ENCODE measurements at regions not wholly inside any gene's neighbourhood (a gene's known extent, or its start where the extent isn't known, plus 50 kb on each side); places are given as distances from the start of the nearest gene placed in this dataset.

- no peaks in the 10 kb centered on the region for H3K79me2 ChIP-seq (replicated peaks; ENCODE audit: insufficient read depth, low read length)
- H3K27me3 ChIP-seq (ENCODE audit: insufficient read depth, low read depth, low read length), result no peaks in the 10 kb centered on the region
- TF ChIP-seq, protein P1, sequence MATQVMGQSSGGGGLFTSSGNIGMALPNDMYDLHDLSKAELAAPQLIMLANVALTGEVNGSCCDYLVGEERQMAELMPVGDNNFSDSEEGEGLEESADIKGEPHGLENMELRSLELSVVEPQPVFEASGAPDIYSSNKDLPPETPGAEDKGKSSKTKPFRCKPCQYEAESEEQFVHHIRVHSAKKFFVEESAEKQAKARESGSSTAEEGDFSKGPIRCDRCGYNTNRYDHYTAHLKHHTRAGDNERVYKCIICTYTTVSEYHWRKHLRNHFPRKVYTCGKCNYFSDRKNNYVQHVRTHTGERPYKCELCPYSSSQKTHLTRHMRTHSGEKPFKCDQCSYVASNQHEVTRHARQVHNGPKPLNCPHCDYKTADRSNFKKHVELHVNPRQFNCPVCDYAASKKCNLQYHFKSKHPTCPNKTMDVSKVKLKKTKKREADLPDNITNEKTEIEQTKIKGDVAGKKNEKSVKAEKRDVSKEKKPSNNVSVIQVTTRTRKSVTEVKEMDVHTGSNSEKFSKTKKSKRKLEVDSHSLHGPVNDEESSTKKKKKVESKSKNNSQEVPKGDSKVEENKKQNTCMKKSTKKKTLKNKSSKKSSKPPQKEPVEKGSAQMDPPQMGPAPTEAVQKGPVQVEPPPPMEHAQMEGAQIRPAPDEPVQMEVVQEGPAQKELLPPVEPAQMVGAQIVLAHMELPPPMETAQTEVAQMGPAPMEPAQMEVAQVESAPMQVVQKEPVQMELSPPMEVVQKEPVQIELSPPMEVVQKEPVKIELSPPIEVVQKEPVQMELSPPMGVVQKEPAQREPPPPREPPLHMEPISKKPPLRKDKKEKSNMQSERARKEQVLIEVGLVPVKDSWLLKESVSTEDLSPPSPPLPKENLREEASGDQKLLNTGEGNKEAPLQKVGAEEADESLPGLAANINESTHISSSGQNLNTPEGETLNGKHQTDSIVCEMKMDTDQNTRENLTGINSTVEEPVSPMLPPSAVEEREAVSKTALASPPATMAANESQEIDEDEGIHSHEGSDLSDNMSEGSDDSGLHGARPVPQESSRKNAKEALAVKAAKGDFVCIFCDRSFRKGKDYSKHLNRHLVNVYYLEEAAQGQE (IDR thresholded peaks at IDR 0.05; ENCODE audit: borderline replicate concordance), result no peak
- TF ChIP-seq RAD21 (conservative IDR thresholded peaks at IDR 0.05), result no peak
- TF ChIP-seq EZH2 (IDR thresholded peaks at IDR 0.05; ENCODE audit: borderline replicate concordance, insufficient read depth, low read length, poor library complexity, severe bottlenecking), result no peak
- no peak for TF ChIP-seq TAF1 (IDR thresholded peaks at IDR 0.05; ENCODE audit: low read depth)
- no peak for TF ChIP-seq POLR2AphosphoS5 (IDR thresholded peaks at IDR 0.05)
- no peak for TF ChIP-seq MXI1 (conservative IDR thresholded peaks at IDR 0.05; ENCODE audit: poor library complexity, severe bottlenecking)
- TF ChIP-seq SMC3 (conservative IDR thresholded peaks at IDR 0.05; ENCODE audit: poor library complexity), result no peak
- no peak for TF ChIP-seq EP300 (conservative IDR thresholded peaks at IDR 0.05; ENCODE audit: poor library complexity, severe bottlenecking)
- no peak for TF ChIP-seq CTCF (IDR thresholded peaks at IDR 0.05; ENCODE audit: poor library complexity, severe bottlenecking)
- H3F3A ChIP-seq (ENCODE audit: insufficient read depth, low read length, poor library complexity, severe bottlenecking), result no peaks in the 10 kb centered on the region
- no peaks in the 10 kb centered on the region for H4K20me1 ChIP-seq (ENCODE audit: insufficient read depth)
- H2AFZ ChIP-seq (ENCODE audit: low read depth, low read length), result no peak overlapping the region
- no peak overlapping the region for H3K4me3 ChIP-seq (ENCODE audit: low read length)
- H3K36me3 ChIP-seq (ENCODE audit: insufficient read depth, low read length), result no peaks in the 10 kb centered on the region
- H3K9me3 ChIP-seq (ENCODE audit: low read length), result no peaks in the 10 kb centered on the region
- no peak overlapping the region for H3K4me2 ChIP-seq (ENCODE audit: low read length)
- no peak overlapping the region for H3K27ac ChIP-seq (ENCODE audit: low read length)
- H3K9ac ChIP-seq (ENCODE audit: low read length), result no peak overlapping the region
- no peaks in the 10 kb centered on the region for H3K9me2 ChIP-seq (ENCODE audit: insufficient read depth, low read length)
Measured at GRCh38 chr1:229095325-229095724, 175.6 kb upstream of the RAB4A start.

- H3K9me2 ChIP-seq (ENCODE audit: insufficient read depth, low read length), result no peaks in the 10 kb centered on the region
- H3K36me3 ChIP-seq (ENCODE audit: insufficient read depth, low read length), result no peaks in the 10 kb centered on the region
- H3K27ac ChIP-seq (ENCODE audit: low read length), result no peak overlapping the region
- no peak overlapping the region for H3K9ac ChIP-seq (ENCODE audit: low read length)
- H3K4me3 ChIP-seq (ENCODE audit: low read length), result no peak overlapping the region
- H2AFZ ChIP-seq (ENCODE audit: low read depth, low read length), result no peak overlapping the region
- H3K4me2 ChIP-seq (ENCODE audit: low read length), result no peak overlapping the region
- H3K79me2 ChIP-seq (replicated peaks; ENCODE audit: insufficient read depth, low read length), result no peaks in the 10 kb centered on the region
- no peaks in the 10 kb centered on the region for H4K20me1 ChIP-seq (ENCODE audit: insufficient read depth)
- H3F3A ChIP-seq (ENCODE audit: insufficient read depth, low read length, poor library complexity, severe bottlenecking), result no peaks in the 10 kb centered on the region
- no peaks in the 10 kb centered on the region for H3K27me3 ChIP-seq (ENCODE audit: insufficient read depth, low read depth, low read length)
- no peaks in the 10 kb centered on the region for H3K9me3 ChIP-seq (ENCODE audit: low read length)
- no peak for TF ChIP-seq SMC3 (conservative IDR thresholded peaks at IDR 0.05; ENCODE audit: poor library complexity)
- no peak for TF ChIP-seq EP300 (conservative IDR thresholded peaks at IDR 0.05; ENCODE audit: poor library complexity, severe bottlenecking)
- TF ChIP-seq CTCF (IDR thresholded peaks at IDR 0.05; ENCODE audit: poor library complexity, severe bottlenecking), result no peak
- no peak for TF ChIP-seq RAD21 (conservative IDR thresholded peaks at IDR 0.05)
- TF ChIP-seq, protein P1 (IDR thresholded peaks at IDR 0.05; ENCODE audit: borderline replicate concordance), result no peak
- no peak for TF ChIP-seq EZH2 (IDR thresholded peaks at IDR 0.05; ENCODE audit: borderline replicate concordance, insufficient read depth, low read length, poor library complexity, severe bottlenecking)
- no peak for TF ChIP-seq POLR2AphosphoS5 (IDR thresholded peaks at IDR 0.05)
- TF ChIP-seq MXI1 (conservative IDR thresholded peaks at IDR 0.05; ENCODE audit: poor library complexity, severe bottlenecking), result no peak
- no peak for TF ChIP-seq TAF1 (IDR thresholded peaks at IDR 0.05; ENCODE audit: low read depth)
Measured at GRCh38 chr1:229097356-229097755, 173.6 kb upstream of the RAB4A start.
